ENCODE measurements at regions not wholly inside any gene's neighbourhood (a gene's known extent, or its start where the extent isn't known, plus 50 kb on each side); places are given as distances from the start of the nearest gene placed in this dataset.

DNA sequence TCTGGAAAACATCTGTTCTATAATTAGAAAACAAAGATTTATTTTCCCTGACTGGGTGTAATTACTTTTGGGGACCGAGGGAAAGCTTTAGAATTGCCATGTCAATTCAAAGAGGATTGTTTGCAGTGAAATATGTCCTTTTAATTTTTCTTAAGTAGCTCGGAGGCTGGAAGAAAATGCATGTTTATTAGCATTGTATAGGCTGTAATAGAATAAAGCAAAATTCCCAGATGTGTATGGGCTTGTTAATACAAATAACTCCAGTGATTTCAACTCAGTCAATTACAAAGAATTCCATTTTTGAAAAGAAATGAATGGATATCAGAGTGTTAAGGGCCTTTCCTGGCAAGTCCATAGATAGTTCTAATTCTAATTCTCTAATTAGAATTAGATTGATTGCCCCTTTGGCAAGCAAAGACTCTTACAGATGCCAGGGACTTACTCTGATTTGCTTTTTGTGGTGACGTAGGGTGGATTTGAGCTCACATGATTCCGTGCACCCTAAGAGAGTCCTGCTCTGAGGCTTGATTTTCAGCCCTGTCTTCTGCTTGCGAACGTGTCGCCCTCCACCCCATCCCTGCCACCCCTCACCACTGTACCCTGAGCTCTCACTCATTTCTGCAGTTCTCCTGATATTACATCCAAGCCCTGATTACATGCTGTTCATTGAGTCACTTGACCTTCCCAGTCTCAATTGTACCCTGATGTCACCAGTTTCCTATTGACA lies 70.0 kb upstream of the FAM20A start:
- TF ChIP-seq, protein P1, sequence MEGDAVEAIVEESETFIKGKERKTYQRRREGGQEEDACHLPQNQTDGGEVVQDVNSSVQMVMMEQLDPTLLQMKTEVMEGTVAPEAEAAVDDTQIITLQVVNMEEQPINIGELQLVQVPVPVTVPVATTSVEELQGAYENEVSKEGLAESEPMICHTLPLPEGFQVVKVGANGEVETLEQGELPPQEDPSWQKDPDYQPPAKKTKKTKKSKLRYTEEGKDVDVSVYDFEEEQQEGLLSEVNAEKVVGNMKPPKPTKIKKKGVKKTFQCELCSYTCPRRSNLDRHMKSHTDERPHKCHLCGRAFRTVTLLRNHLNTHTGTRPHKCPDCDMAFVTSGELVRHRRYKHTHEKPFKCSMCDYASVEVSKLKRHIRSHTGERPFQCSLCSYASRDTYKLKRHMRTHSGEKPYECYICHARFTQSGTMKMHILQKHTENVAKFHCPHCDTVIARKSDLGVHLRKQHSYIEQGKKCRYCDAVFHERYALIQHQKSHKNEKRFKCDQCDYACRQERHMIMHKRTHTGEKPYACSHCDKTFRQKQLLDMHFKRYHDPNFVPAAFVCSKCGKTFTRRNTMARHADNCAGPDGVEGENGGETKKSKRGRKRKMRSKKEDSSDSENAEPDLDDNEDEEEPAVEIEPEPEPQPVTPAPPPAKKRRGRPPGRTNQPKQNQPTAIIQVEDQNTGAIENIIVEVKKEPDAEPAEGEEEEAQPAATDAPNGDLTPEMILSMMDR (IDR thresholded peaks at IDR 0.05), result no peak
- TF ChIP-seq POLR2AphosphoS5 (IDR thresholded peaks at IDR 0.05; ENCODE audit: low read depth, low read length), result no peak
